ENCODE measurements at regions not wholly inside any gene's neighbourhood (a gene's known extent, or its start where the extent isn't known, plus 50 kb on each side); places are given as distances from the start of the nearest gene placed in this dataset.

- no peak for DNase-seq (ENCODE audit: low read depth, low spot score)
Observed at GRCh38 chr13:83220241-83220640, 662.0 kb downstream of the SLITRK1 start.

- no peak for DNase-seq (ENCODE audit: low read depth, low spot score)
Observed at GRCh38 chr13:83219832-83220231, 662.4 kb downstream of the SLITRK1 start.

- DNase-seq (ENCODE audit: low read depth, low spot score) = no peak
Observed at GRCh38 chr13:83216479-83217245, 665.6 kb downstream of the SLITRK1 start.

GRCh38 chr13:83215627-83216026, 666.6 kb downstream of the SLITRK1 start:
- DNase-seq (ENCODE audit: low read depth, low spot score) = no peak

- no peak for DNase-seq (ENCODE audit: low read depth, low spot score)
Observed at GRCh38 chr13:83214452-83214851, 667.8 kb downstream of the SLITRK1 start.

GRCh38 chr13:83211301-83211700, 671.0 kb downstream of the SLITRK1 start:
- DNase-seq (ENCODE audit: low read depth, low spot score) = no peak

GRCh38 chr13:83204886-83205285, 677.4 kb downstream of the SLITRK1 start:
- no peak for DNase-seq (ENCODE audit: low read depth, low spot score)

GRCh38 chr13:83201506-83201905, 680.8 kb downstream of the SLITRK1 start:
- no peak for DNase-seq (ENCODE audit: low read depth, low spot score)

- no peak for DNase-seq (ENCODE audit: low read depth, low spot score)
Observed at GRCh38 chr13:83197316-83197715, 685.0 kb downstream of the SLITRK1 start.

- DNase-seq (ENCODE audit: low read depth, low spot score) = no peak
Observed at GRCh38 chr13:83190020-83190419, 692.3 kb downstream of the SLITRK1 start.

- no peak for DNase-seq (ENCODE audit: low read depth, low spot score)
Observed at GRCh38 chr13:83184819-83185218, 697.5 kb downstream of the SLITRK1 start.

GRCh38 chr13:83184150-83184475, 698.2 kb downstream of the SLITRK1 start:
- DNase-seq (ENCODE audit: low read depth, low spot score) = no peak

GRCh38 chr13:83183439-83184149, 698.7 kb downstream of the SLITRK1 start:
- no peak for DNase-seq (ENCODE audit: low read depth, low spot score)

GRCh38 chr13:83182845-83183244, 699.4 kb downstream of the SLITRK1 start:
- no peak for DNase-seq (ENCODE audit: low read depth, low spot score)

GRCh38 chr13:83178008-83178407, 704.3 kb downstream of the SLITRK1 start:
- no peak for DNase-seq (ENCODE audit: low read depth, low spot score)

GRCh38 chr13:83168590-83168989, 713.7 kb downstream of the SLITRK1 start:
- DNase-seq (ENCODE audit: low read depth, low spot score) = no peak

- no peak for DNase-seq (ENCODE audit: low read depth, low spot score)
Observed at GRCh38 chr13:83167203-83167602, 715.1 kb downstream of the SLITRK1 start.

GRCh38 chr13:83166550-83166949, 715.7 kb downstream of the SLITRK1 start:
- DNase-seq (ENCODE audit: low read depth, low spot score) = no peak

GRCh38 chr13:83162493-83162892, 719.8 kb downstream of the SLITRK1 start:
- no peak for DNase-seq (ENCODE audit: low read depth, low spot score)

- no peak for DNase-seq (ENCODE audit: low read depth, low spot score)
Observed at GRCh38 chr13:83153848-83154247, 728.4 kb downstream of the SLITRK1 start.

- no peak for DNase-seq (ENCODE audit: low read depth, low spot score)
Observed at GRCh38 chr13:83151308-83151660, 731.0 kb downstream of the SLITRK1 start.

- DNase-seq (ENCODE audit: low read depth, low spot score) = no peak
Observed at GRCh38 chr13:83150616-83151307, 731.5 kb downstream of the SLITRK1 start.

- no peak for DNase-seq (ENCODE audit: low read depth, low spot score)
Observed at GRCh38 chr13:83136660-83137059, 745.6 kb downstream of the SLITRK1 start.
